Skeletal muscle tissue (tissue), 3 donors: ENCODE measurements at regions not wholly inside any gene's neighbourhood (a gene's known extent, or its start where the extent isn't known, plus 50 kb on each side); places are given as distances from the start of the nearest gene placed in this dataset.

Experiments
- H3K27ac ChIP-seq: one replicate; pipeline ENCODE4 v1.7.0; 2013; ENCODE audit warnings: mild to moderate bottlenecking, low read depth, low read length, inconsistent platforms
- H3K27me3 ChIP-seq, 3 donors: one replicate each; pipeline ENCODE4 v1.7.0; 2013; ENCODE audit warnings: low read length in 3 of 3; ENCODE audit not compliant: control insufficient read depth in 3 of 3, insufficient read depth in 3 of 3
- H3K36me3 ChIP-seq, 3 donors: one replicate each; pipeline ENCODE4 v1.7.0; 2013; ENCODE audit warnings: low read length in 3 of 3; ENCODE audit not compliant: control insufficient read depth in 3 of 3, insufficient read depth in 3 of 3
- H3K4me1 ChIP-seq, 3 donors: one replicate each; pipeline ENCODE4 v1.7.0; 2013; ENCODE audit warnings: low read length in 3 of 3, mild to moderate bottlenecking in 3 of 3; ENCODE audit not compliant: control insufficient read depth in 3 of 3, insufficient read depth in 3 of 3
- H3K4me3 ChIP-seq, 3 donors: one replicate each; pipeline ENCODE4 v1.7.0; 2013; ENCODE audit warnings: low read length in 3 of 3
- H3K9ac ChIP-seq, 3 donors: one replicate each; pipeline ENCODE4 v1.7.0; 2013; ENCODE audit warnings: low read length in 3 of 3, mild to moderate bottlenecking in 3 of 3, moderate library complexity in 2 of 3, low read depth in 1 of 3
- H3K9me3 ChIP-seq, 3 donors: one replicate each; pipeline ENCODE4 v1.7.0; 2013; ENCODE audit warnings: low read length in 3 of 3; ENCODE audit not compliant: control insufficient read depth in 3 of 3
- donor health status: Osteomylitis.

DNA sequence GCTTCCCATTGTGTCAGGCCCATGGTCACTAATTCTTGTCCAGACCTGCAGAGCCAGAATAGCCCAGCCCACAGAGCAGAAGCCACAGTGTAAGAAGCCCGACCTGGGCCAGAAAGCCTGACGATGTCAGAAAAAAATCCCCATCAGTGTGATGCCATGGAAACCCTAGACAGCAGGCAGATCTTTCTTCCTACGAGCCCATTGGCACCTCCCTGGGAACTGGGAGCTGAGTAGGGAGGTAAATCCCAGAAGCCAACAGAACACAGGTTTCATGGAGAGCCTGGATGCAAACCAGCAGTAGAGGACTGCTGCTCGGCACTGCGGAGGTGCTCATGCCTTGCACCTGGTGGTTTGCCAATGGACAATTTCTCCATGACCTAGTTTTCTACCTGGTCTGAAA is 82.2 kb upstream of the SLC22A16 start:
- Histone ChIP-seq H3K27ac (no peak overlapping the region), H3K9me3 (peaks cover 2 to 4% (median 3%) of the 10 kb centered on the region in 3 donors), H3K4me3 (no peak overlapping the region), H3K4me1 (no peaks in the 10 kb centered on the region), H3K27me3 (no peaks in the 10 kb centered on the region), H3K36me3 (no peaks in the 10 kb centered on the region), H3K9ac (no peak overlapping the region)

DNA sequence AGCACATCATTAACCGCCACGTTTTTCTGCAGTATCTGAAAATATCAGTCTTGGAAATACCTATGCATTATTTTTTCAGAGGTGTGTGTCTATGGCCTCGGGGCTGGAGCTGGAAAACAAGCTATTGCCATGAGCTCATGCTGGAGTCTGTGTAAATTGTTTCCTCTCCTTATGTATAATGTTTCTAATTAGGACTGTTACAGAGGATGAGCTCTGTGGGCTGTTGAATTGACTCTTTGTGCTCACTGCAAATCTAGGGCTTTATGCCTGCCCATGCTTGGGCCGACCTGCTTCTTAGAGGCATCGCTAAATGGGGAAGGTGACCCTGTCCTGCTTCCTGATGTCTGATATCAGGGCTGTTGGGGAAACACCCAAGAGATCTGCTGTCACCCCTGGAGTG is 80.8 kb upstream of the SLC22A16 start:
- Histone ChIP-seq H3K27ac (no peak overlapping the region), H3K4me3 (no peak overlapping the region), H3K36me3 (no peaks in the 10 kb centered on the region), H3K4me1 (no peaks in the 10 kb centered on the region), H3K27me3 (no peaks in the 10 kb centered on the region), H3K9me3 (peaks cover 0 to 2% (median 1%) of the 10 kb centered on the region in 3 donors), H3K9ac (no peak overlapping the region)

- Histone ChIP-seq H3K27me3 (no peaks in the 10 kb centered on the region), H3K9ac (no peak overlapping the region), H3K4me3 (no peak overlapping the region)
Observed at GRCh38 chr6:110556317-110557110, 80.1 kb upstream of the SLC22A16 start.

GRCh38 chr6:110554966-110555460 is 78.6 kb upstream of the SLC22A16 start:
- Histone ChIP-seq H3K9ac (no peak overlapping the region), H3K4me1 (no peaks in the 10 kb centered on the region), H3K27ac (no peak overlapping the region), H3K9me3 (peaks cover 0 to 2% (median 0%) of the 10 kb centered on the region in 3 donors), H3K36me3 (no peaks in the 10 kb centered on the region), H3K27me3 (no peaks in the 10 kb centered on the region), H3K4me3 (no peak overlapping the region)

More at GRCh38 chr6:110556317-110557110, 80.1 kb upstream of the SLC22A16 start:
- Histone ChIP-seq H3K9me3 (peaks cover 0 to 2% (median 0%) of the 10 kb centered on the region in 3 donors), H3K36me3 (no peaks in the 10 kb centered on the region), H3K27ac (no peak overlapping the region), H3K4me1 (no peaks in the 10 kb centered on the region)

GRCh38 chr6:110554441-110554840 is 78.0 kb upstream of the SLC22A16 start:
- Histone ChIP-seq H3K27ac (no peak overlapping the region), H3K4me1 (no peaks in the 10 kb centered on the region), H3K4me3 (no peak overlapping the region), H3K9me3 (peaks cover 0 to 2% (median 0%) of the 10 kb centered on the region in 3 donors), H3K36me3 (no peaks in the 10 kb centered on the region), H3K27me3 (no peaks in the 10 kb centered on the region), H3K9ac (no peak overlapping the region)

DNA sequence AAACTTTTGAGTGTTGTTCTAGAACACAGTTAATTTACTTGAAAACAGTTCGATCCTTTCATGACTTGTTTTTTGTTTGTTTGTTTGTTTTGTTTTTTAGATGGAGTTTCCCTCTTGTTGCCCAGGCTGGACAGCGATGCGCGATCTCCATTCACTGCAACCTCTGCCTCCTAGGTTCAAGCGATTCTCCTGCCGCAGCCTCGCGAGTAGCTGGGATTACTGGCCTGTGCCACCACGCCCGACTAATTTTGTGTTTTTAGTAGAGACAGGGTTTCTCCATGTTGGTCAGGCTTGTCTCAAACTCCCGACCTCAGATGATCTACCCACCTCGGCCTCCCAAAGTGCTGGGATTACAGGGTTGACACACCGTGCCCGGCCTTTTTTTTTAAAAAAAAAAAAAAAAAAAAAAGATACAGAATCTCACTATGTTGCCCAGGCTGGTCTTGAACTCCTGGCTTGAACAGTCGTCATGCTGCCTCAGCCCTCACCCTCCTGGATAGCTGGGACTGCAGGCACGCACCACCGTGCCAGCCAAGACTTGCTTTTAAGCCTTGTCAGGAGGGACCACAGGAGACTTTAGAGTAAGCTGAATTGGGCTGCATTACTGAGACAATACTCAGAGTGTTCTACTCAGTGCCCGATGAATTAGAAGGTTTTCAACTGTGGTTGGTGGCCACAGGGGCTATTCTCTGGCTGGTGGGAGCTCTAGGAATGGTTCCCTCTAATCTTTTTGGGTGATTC is 76.7 kb upstream of the SLC22A16 start:
- Histone ChIP-seq H3K27me3 (no peaks in the 10 kb centered on the region), H3K27ac (no peak overlapping the region), H3K4me3 (no peak overlapping the region), H3K36me3 (no peaks in the 10 kb centered on the region), H3K9ac (no peak overlapping the region), H3K4me1 (no peaks in the 10 kb centered on the region), H3K9me3 (no peaks in the 10 kb centered on the region)

GRCh38 chr6:110552076-110552475 is 75.7 kb upstream of the SLC22A16 start:
- Histone ChIP-seq H3K9me3 (no peaks in the 10 kb centered on the region), H3K9ac (no peak overlapping the region)

GRCh38 chr6:110551088-110551487 is 74.7 kb upstream of the SLC22A16 start:
- no peaks in the 10 kb centered on the region for H3K4me1 ChIP-seq
- H3K4me3 ChIP-seq, result no peak overlapping the region
- no peaks in the 10 kb centered on the region for H3K36me3 ChIP-seq
- no peaks in the 10 kb centered on the region for H3K9me3 ChIP-seq
- peaks cover 0 to 3% (median 0%) of the 10 kb centered on the region in 3 donors for H3K27me3 ChIP-seq
- H3K9ac ChIP-seq, result no peak overlapping the region
- no peak overlapping the region for H3K27ac ChIP-seq

More at GRCh38 chr6:110552076-110552475, 75.7 kb upstream of the SLC22A16 start:
- no peak overlapping the region for H3K27ac ChIP-seq
- no peak overlapping the region for H3K4me3 ChIP-seq
- no peaks in the 10 kb centered on the region for H3K36me3 ChIP-seq
- H3K27me3 ChIP-seq, result no peaks in the 10 kb centered on the region
- H3K4me1 ChIP-seq, result no peaks in the 10 kb centered on the region

- Histone ChIP-seq H3K4me1 (no peaks in the 10 kb centered on the region), H3K27ac (no peak overlapping the region), H3K27me3 (peaks cover 0 to 3% (median 0%) of the 10 kb centered on the region in 3 donors), H3K4me3 (no peak overlapping the region), H3K36me3 (no peaks in the 10 kb centered on the region), H3K9me3 (no peaks in the 10 kb centered on the region), H3K9ac (no peak overlapping the region)
Observed at GRCh38 chr6:110550353-110550752, 73.9 kb upstream of the SLC22A16 start.

GRCh38 chr6:110549277-110549676 is 72.9 kb upstream of the SLC22A16 start:
- no peak overlapping the region for H3K4me3 ChIP-seq
- no peak overlapping the region for H3K9ac ChIP-seq
- peaks cover 0 to 3% (median 0%) of the 10 kb centered on the region in 3 donors for H3K27me3 ChIP-seq
- no peaks in the 10 kb centered on the region for H3K36me3 ChIP-seq
- H3K27ac ChIP-seq, result no peak overlapping the region
- H3K4me1 ChIP-seq, result no peaks in the 10 kb centered on the region
- H3K9me3 ChIP-seq, result peaks cover 0 to 1% (median 0%) of the 10 kb centered on the region in 3 donors
